UCSD-AML1 (cell line): ENCODE measurements at regions not wholly inside any gene's neighbourhood (a gene's known extent, or its start where the extent isn't known, plus 50 kb on each side); places are given as distances from the start of the nearest gene placed in this dataset.

ENCODE experiments used
- DNase-seq: peaks from one replicate; lab custom pipeline; 2025; ENCODE audit not compliant: unreplicated experiment; lab: John Stamatoyannopoulos, UW

DNA sequence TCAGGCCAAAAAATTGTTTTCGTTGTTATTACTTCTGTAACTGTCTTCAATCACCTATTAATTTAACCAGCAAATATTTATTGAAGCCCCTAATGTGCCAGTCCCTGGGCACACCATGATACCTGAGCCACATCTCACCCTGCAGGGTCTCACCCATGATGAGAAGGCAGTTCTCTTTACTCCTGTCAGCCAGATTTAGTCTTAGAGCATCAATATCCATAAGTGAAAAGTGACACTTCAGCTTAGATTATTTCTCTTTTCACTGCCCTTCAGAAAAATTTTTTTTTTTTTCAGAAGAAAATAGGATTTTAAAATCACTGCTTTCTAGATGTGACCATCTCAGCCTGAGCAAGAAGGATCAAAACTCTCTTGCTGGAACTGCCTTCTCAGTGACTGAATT lies 258.6 kb upstream of the NFE2L3 start:
- DNase-seq, result no peak

DNA sequence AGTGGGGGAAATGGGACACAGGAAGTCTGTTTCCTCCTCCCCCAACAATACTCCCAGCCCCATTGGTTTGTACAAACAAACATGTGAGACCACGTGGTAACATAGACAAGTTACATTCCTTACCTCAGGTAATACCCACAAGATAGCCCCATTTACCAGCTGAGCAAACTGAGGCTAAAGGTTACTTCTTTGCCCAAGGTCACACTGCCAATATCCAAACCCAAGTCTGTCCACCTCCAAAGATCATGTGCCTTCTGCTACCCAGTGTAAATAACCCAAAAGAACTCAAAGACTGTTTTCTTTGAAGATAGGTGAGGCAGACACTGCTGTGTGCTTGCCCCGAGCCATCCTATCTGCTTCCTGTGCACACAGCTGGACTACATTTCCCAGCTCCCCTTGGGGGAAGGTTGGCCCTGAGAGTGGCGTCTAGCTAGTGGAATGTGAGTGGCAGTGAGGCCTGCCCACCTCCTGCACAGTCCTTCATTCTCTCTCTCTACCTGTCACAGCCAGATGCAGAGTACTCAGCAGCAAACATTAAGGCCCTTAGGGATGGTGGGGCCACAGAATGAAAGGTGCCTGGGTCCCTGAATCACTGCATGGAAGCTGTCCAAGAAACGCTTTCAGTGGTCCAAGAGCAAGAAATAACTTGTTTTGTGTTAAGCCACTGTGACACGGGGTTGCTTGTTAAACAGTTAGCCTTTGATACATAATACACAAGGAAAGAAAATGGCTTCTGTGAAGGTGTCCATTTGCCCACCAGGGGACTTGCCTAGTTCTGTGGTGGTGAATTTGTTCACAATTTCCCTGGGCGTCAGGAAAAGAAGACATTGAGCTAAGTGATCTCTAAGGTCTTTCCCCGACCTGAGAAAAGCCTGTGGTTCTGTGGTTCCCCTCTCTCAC lies 257.7 kb upstream of the NFE2L3 start:
- no peak for DNase-seq

DNA sequence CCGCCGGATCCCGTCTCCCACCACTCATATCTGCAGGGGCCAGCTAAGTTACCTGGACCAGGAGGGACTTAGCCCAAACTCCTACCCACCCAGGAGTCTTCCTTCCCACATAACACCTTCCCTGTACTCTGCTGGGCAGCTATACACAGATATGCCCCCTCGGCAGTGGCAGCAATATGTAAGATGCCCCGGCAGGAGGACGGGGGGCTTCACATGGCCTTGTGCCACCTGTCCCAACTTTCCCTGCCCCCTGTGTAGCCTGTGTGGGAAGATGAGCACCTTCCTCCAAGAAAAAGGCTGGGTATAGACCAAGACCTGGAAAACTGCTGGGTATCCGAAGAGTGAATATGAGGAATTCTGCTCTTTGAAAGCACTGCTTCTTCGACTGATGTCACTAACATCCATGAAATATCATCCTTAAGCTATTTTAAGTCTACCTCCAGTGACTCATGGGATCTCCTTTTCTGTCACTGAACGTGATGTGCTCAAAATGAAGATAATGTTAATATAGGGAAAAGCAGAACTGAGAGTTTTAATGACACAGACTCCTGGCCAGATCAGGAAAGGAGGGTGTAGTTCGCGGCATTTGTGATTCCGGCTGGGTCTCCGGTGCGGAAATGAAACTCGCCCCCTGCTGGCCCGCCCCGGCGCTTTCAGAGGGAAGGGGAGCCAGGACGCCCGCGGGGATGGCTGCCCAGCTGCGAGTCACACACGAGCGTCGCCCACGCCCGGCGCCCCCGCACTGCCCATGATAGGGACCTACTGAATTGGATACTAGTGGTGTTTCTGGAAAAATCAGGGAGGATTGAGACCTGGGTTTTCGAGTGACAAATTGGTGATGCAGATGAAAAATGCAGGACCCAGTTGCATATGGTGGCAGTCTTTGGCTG lies 256.9 kb upstream of the NFE2L3 start:
- DNase-seq, result peak; percentile 58

DNA sequence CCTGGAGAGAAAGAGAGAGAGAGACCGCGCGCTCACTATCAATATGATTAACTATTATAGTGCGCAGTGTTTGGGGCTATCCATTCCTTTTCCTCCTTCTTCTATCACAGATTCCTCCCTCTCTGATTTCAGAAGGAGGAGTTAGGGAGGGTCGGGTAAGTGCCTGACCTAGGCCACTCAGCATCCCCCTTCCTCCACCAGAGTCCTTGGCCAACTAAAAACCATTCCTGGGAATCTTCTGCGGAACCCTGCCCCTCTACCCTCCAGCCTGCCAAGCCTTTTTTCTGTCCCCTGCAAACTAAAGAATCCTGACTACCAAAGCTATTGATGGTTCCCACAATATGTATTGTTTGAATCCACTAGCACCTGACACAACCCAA lies 256.2 kb upstream of the NFE2L3 start:
- DNase-seq, result no peak

DNA sequence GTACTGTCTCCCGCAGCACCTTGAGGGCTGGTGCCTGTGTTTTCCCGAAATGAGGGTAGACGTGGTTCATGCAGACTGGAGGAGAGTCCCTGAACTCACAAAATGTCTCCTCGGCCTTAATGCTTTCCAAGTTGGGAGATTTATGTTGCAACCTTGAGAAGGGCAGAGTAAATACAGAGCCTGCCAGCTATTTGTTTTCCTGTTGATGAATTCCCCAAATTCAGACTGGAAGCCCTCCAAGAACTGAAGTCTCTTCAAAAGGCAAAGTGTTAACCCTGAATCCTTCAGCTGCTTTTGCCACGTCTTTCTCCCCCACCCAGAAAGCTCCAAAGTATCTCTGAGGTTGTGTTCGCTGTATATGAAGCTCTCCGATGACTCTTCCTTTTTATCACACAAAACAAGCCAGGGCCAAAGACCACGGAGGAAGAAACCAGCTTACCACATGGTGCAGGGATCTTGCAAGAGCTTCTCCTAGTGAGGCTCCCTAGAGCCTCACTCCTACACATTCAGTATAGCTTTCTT lies 254.7 kb upstream of the NFE2L3 start:
- DNase-seq, result no peak

DNA sequence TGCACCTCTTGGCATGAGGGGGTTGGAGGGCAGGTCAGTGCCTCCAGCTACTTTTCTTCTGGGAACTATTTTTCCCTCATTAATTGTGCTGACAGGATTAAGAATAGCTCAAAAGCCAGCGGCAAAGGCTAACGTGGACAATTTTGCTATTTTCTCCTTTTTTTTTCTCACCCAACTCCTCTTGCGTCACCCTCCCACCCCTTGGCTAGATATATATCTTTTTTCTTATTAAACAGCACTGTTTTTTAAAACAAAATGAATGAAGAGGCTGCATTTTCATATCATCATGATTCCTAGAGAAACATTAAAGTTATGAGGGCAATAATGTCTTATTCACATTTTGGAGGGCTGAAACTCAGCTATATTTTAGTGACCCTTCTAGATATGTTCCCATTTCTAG lies 251.8 kb upstream of the NFE2L3 start:
- DNase-seq, result no peak

DNA sequence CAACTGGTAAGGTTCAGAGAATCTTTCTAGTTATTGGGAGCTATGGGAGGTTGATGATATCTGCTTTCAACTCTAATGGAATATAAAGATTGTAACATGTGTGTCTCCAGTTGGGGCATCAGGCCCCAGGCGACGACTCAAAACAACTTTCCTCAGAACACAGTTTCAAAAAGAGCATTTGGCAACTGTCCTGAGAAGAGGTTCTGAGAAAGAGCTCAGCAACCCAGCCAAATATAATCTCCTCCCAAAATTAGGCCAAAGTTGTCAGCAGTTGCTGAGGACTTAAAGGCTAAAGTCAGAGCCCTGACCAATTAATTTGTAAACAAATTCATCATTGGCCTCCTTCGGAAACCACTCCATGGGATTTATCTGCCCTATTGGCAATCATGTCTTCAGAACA lies 251.1 kb upstream of the NFE2L3 start:
- DNase-seq, result no peak

DNA sequence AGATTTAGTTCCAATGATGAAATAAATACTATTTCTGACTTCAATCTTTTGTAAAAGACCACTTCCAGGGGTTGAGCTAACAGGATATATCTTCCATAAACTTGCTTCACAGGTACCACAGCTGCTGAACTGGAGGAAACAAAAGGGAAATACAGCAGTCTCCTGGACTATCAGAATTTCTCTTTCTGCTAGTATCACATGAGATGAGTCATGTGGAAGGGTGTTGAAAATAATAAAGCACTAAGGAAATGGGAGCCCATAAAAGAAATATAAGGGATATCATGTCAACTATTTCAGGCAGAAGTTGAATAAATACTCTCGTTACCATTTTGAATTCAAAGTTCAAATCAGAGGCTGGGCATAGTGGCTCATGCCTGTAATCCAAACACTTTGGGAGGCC lies 250.3 kb upstream of the NFE2L3 start:
- no peak for DNase-seq

DNA sequence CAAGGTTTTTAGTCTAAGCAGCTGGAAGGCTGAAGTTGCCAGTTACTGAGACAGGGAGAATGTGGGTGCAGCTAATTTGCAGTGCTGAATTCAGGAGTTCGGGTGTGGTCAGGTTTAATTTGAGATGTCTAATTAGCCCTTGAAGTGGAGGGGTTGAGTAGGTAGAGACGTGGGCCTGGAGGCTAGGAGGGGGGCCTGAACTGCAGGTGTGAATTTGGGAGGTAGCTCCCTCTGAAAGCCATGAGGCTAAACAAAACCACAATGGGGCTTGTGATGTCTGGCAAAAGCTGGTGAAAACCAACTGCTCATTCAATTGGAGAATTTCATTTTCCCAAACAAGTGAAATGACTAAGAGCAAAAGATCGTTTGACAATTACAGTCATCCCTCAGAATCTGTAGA lies 246.0 kb upstream of the NFE2L3 start:
- no peak for DNase-seq

DNA sequence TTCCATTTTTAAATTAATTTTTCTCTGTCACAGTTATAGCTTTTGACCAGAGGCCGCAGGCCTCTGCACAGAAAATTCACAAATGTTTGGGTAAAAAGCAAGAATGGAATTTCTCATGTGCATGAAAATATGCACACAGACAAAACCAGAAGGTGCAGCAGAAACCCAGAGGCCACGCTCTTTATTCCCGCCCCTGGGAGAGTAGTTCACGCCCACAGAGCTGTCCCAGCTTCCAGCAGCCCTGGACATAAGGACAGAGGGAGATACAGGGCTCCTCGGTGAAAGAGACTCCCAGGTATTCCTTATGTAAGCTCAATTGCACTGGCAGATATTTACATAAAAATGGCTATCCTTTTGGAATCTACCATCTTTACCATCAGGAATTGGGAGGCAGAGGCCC lies 245.2 kb upstream of the NFE2L3 start:
- DNase-seq, result no peak

DNA sequence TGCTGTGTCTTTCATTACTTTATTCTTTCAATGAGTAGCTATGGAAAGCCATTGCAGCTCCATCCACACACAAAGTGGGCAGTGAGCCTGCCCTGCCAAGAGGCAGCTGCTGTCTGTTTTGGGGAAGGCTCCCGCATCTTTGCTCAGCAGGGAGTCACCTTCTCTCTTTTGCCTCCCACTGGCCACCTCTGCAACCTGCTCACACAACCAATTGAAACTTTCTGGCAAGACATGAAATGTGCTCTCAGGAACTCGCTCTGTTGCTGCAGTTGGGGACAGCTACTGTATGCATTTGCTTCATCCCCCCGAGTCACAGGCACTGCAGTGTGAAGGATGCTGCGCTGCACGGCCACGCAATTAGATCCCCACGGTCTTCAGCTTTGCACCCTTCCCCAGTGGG lies 244.8 kb upstream of the NFE2L3 start:
- DNase-seq, result no peak

DNA sequence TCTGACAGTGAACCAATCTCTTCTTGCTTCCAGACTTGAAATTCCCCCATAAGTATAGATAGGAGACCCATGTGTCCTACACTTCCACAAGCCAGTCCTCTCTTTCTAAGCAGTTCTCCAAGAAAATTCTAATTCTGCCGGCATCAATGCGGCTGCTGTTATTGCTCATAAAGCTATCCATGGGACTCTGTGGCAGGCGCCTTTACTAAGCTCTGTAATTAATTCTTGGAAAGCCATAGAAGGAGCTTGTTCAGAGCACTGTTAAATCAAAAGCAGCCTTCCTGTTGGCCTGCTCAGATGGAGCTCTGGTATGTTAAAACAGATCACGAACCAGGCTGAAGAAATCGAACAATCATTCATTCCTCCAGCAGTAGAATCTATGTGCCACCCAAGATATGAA lies 244.3 kb upstream of the NFE2L3 start:
- no peak for DNase-seq

DNA sequence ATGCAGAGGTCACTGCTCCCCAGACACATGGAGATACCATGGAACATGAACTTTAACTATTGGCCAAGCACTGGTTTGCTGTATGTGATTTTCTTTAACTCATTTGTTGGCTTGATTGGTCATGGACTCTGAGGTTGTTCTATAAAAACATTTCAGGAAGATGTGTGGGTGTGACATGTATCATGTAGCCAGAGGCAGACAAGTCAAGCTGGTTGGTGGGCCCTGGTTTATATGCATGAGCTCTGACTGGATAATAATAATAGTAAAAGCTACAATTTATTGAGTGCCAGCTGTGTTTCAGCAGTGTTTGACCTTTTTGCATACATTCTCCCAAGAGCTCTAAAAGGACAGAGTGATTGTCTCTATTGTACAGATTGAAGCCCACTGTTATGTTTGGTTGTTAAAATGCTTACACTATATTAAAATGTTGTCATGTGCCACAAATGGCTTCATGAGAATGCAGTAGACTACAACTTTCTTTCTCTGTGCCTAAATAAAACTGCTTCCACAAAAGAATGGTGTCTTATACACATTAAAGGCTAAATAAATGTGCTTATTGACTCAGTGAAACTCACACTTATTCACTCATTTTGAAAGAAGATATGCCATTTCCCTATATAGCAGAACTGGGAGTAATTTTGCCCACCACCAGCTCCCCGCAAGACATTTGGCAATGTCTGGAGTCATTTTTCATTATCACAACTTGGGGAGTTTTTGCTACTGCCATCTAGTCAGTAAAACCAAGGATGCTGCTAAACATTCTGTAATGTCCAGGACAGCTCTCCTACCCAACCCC lies 243.6 kb upstream of the NFE2L3 start:
- DNase-seq, result no peak

DNA sequence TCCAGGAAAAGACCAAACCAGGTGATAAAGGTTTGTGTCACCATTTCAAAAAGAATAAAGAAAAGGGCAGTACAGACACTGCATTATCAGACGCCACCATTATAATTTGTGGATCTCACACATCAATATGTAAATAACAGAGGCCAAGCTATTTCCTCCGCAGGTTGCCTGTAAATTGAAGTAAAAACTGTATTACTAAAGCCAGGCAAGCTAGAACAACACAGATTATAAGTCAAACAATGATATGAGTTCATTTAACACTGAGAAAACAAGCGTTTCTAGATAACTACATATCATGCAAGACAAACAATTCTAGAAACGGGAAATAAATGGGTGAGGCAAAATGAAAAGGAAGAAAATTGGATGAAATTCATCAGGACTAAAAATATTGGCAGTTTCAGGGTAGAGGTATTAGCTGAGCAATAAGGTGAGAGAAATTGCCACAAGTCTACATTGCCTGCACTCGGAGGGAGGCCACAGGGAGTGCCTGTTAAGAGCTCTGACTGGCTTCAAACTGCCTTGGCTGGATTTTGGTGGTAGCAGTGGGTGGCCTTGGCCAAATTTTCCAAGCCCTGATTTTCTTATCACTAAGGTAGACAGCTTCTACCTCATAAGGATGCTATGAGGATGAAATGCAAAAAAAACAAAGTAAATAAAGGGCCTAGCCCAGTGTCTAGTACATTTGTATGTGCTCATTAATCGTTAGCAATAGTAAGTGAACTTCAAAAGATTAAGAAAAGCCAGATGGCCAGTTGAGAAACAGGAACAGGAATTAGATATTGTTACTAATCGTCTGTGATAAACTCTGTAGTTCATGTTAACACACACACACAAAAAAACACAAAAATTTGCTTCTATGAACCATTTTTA lies 240.0 kb upstream of the NFE2L3 start:
- no peak for DNase-seq

DNA sequence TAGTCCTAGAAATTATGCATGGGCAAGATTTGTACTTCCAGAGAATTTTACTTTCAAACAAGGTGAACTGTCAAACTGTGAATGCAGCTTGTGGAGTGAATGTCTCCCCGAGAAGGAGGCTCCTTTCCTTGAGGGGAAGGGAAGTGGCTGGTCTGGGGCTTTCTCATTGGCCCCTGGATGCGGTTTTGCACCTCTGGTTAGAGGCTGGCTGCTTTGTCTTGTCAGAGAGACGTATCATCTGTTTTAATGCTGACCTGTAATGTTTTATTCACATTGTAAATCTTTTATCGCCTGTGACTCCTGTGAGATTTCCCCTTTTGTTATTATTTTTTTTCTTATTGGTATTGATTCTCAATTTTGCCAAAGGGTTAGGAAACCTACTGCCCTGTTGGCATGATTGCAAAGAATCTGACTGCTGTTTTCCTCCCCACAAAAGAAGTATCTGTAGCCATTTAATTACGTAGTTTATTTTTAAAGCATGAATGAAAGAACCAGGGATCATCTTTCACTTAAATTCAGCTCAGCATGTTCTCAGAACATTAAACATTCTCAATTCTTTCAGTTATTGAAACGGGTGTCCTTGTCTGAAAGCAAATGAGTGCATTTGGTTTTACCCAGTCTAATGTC lies 238.3 kb upstream of the NFE2L3 start:
- DNase-seq, result no peak

DNA sequence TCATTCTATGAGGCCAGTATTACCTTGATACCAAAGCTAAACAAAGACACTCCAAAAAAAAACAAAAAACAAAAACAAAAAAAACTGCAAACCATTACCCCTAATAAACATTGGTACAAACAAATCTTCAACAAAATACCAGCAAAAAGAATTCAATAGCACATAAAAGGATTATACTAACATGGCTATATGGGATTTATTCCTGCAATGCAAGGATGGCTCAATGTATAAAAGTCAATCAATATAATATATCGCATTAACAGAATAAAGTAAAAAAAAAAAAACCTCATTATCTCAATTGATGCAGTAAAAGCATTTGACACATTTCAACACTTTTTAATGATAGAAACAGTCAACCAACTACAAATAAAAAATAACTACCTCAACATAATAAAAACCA lies 233.3 kb upstream of the NFE2L3 start:
- no peak for DNase-seq

DNA sequence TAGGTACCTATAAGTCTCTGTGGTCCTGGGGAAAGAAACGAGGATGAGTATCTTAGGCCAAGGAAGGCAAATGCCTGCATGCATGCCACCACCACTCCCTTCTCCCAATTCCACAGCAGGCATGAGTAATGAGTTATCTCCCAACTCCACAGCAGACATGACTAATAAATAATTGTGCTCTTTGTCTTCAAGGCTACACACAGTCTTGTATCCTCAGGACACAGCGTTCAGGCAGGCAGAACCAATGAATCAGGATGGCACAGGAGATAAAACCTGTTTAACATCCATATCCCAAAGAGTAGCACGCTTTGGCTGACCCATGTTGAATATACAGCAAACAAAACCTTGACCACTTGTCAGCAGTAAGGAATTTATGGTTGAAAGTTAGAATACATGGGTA lies 229.7 kb upstream of the NFE2L3 start:
- DNase-seq, result no peak

DNA sequence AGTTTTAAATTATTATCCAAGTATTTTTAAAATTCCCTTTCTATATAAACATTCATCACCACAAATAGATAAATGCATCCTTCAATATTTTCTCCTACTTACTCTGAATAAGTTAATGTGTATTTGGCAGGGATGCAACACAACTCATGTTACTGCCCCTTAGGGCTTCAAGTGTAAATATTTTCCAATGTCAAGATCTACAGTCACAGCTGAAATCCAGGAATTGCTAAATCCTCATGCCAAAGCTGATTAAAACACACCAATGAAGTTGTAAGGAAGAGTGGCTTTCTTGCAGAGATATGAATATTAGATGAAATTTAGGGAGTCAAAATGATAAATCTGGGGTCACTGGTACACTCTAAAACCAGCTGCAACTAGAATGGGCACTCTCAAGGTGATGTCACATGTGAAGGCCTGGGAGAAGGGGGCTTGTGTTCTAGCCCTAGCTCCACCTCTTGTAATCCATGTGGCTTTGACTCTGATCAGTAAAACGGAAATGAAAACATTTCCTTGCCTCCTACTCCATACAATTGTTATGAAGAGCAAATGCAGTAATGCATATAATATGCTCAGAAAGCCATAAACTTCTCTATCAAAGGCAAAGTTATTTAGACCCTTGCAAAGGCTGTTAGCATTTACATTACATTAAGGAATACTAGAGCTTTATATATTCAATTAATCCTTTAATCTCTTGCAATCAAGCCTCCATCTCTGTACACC lies 228.1 kb upstream of the NFE2L3 start:
- DNase-seq, result no peak

DNA sequence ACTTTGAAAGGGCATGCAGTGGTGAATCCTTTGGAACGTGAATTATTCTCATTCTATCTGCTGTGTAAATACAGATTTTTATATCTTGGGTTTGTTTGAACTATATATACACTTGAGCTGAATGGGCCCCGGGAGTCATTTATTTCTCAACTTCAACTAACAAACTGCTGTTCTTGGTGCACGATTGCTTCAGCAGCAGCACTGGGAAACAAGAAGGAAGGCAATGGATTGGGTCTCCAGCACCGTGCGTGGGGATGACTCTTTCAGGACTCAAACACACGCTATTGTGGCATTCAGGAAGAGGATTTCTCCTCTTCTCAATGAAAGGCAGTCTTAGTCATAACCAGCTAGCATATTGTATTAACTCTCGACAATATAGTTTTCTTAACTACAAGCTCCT lies 226.0 kb upstream of the NFE2L3 start:
- no peak for DNase-seq
